GM23338 (cell line): ENCODE measurements at regions not wholly inside any gene's neighbourhood (a gene's known extent, or its start where the extent isn't known, plus 50 kb on each side); places are given as distances from the start of the nearest gene placed in this dataset.

Experiments used
- ATAC-seq: fragments of 200-7000 bp; cut with Tn5 transposase; 3 replicates; pipeline ENCODE4 v1.9.1; 2020
- DNase-seq: peaks from one replicate; pipeline ENCODE4 v3.0.0-alpha.2; 2015; ENCODE audit warnings: low spot score
- H2AFZ ChIP-seq: fragments of 200-600 bp; sonication (generic); 2 replicates; pipeline ENCODE4 v1.8.0; 2016; ENCODE audit warnings: antibody characterized with exemption, mild to moderate bottlenecking, moderate library complexity
- H3F3A ChIP-seq: fragments of 200-600 bp; sonication (generic); replicated peaks from 2 replicates; pipeline ENCODE4 v1.8.0; 2017; ENCODE audit warnings: antibody characterized with exemption, mixed run types, low read depth
- H3K27ac ChIP-seq: fragments of 200-600 bp; sonication (generic); 2 replicates; pipeline ENCODE4 v1.6.1; 2016; ENCODE audit warnings: low read depth
- H3K27me3 ChIP-seq: fragments of 200-600 bp; sonication (generic); 2 replicates; pipeline ENCODE4 v1.8.0; 2016; ENCODE audit warnings: mild to moderate bottlenecking, mixed run types, moderate library complexity; ENCODE audit not compliant: insufficient read depth
- H3K36me3 ChIP-seq: fragments of 200-600 bp; sonication (generic); 2 replicates; pipeline ENCODE4 v1.8.0; 2016; ENCODE audit warnings: mild to moderate bottlenecking; ENCODE audit not compliant: insufficient read depth
- H3K4me1 ChIP-seq: fragments of 200-600 bp; sonication (generic); 2 replicates; pipeline ENCODE4 v1.8.0; 2016; ENCODE audit warnings: mild to moderate bottlenecking, moderate library complexity; ENCODE audit not compliant: insufficient read depth
- H3K4me2 ChIP-seq: fragments of 200-600 bp; sonication (generic); 2 replicates; pipeline ENCODE4 v1.7.1; 2017; ENCODE audit warnings: mixed run types
- H3K4me3 ChIP-seq: fragments of 200-600 bp; sonication (generic); 2 replicates; pipeline ENCODE4 v1.6.1; 2016; ENCODE audit warnings: mixed run types
- H3K79me2 ChIP-seq: fragments of 200-600 bp; sonication (generic); replicated peaks from 2 replicates; pipeline ENCODE4 v1.8.0; 2017; ENCODE audit warnings: mild to moderate bottlenecking; ENCODE audit not compliant: insufficient read depth
- H3K9me2 ChIP-seq: fragments of 200-600 bp; sonication (generic); 2 replicates; pipeline ENCODE4 v1.8.0; 2017; ENCODE audit not compliant: insufficient read depth
- H4K20me1 ChIP-seq: fragments of 200-600 bp; sonication (generic); replicated peaks from 2 replicates; pipeline ENCODE4 v1.8.0; 2017; ENCODE audit warnings: mild to moderate bottlenecking; ENCODE audit not compliant: insufficient read depth
- H3K27ac Mint-ChIP-seq: 2 replicates; pipeline ENCODE4 v1.8.0; 2020; ENCODE audit warnings: inconsistent platforms, mild to moderate bottlenecking, moderate library complexity, mixed read lengths
- H3K27me3 Mint-ChIP-seq: 3 replicates; pipeline ENCODE4 v1.8.0; 2022; ENCODE audit warnings: low read depth, mild to moderate bottlenecking, moderate library complexity, mixed read lengths, inconsistent platforms; ENCODE audit not compliant: insufficient read depth, poor library complexity
- H3K36me3 Mint-ChIP-seq: 3 replicates; pipeline ENCODE4 v1.8.0; 2021; ENCODE audit warnings: low read depth, mild to moderate bottlenecking, inconsistent platforms, moderate library complexity, mixed read lengths
- H3K4me1 Mint-ChIP-seq: 3 replicates; pipeline ENCODE4 v1.8.0; 2020; ENCODE audit warnings: mild to moderate bottlenecking, inconsistent platforms, mixed read lengths
- H3K4me3 Mint-ChIP-seq: 3 replicates; pipeline ENCODE4 v1.8.0; 2021; ENCODE audit warnings: moderate library complexity, mild to moderate bottlenecking, inconsistent platforms, mixed read lengths
- H3K9me3 Mint-ChIP-seq: 3 replicates; pipeline ENCODE4 v1.8.0; 2020; ENCODE audit warnings: moderate library complexity, mild to moderate bottlenecking, inconsistent platforms, mixed read lengths
- CREB1 ChIP-seq: fragments of 250-450 bp; sonication (Bioruptor Pico); IDR thresholded peaks from 2 replicates; pipeline ENCODE4 v1.5.0; 2020; ENCODE audit warnings: low read depth, mild to moderate bottlenecking, moderate library complexity
- CTCF ChIP-seq, 2 experiments: fragments of 200-600 bp in 1 of 2; sonication (generic) in 1 of 2; conservative IDR thresholded peaks; 2 replicates each; pipeline versions ENCODE4 v1.5.1 to v1.6.1; 2016 to 2017; ENCODE audit warnings: antibody characterized with exemption in 2 of 2, low read depth in 2 of 2, mild to moderate bottlenecking in 2 of 2, moderate library complexity in 1 of 2
- EZH2 ChIP-seq: fragments of 200-600 bp; sonication (generic); IDR thresholded peaks from one replicate; pipeline ENCODE4 v1.8.0; 2017; ENCODE audit warnings: antibody characterized with exemption, mild to moderate bottlenecking, low read depth; ENCODE audit not compliant: unreplicated experiment
- EZH2phosphoT487 ChIP-seq: fragments of 200-600 bp; sonication (generic); IDR thresholded peaks from one replicate; pipeline ENCODE4 v1.8.1; 2018; ENCODE audit warnings: antibody characterized with exemption; ENCODE audit not compliant: unreplicated experiment
- JUNB ChIP-seq: IDR thresholded peaks from one replicate; pipeline ENCODE4 v1.6.1; 2016; ENCODE audit warnings: antibody characterized with exemption; ENCODE audit not compliant: unreplicated experiment
- NANOG ChIP-seq: IDR thresholded peaks from 2 replicates; pipeline ENCODE4 v1.6.1; 2016; ENCODE audit warnings: antibody characterized with exemption, borderline replicate concordance
- POLR2AphosphoS5 ChIP-seq: IDR thresholded peaks from 2 replicates; pipeline ENCODE4 v1.6.1; 2016; ENCODE audit warnings: antibody characterized with exemption, low read depth
- REST ChIP-seq: IDR thresholded peaks from one replicate; pipeline ENCODE4 v1.6.1; 2018; ENCODE audit warnings: antibody characterized with exemption; ENCODE audit not compliant: unreplicated experiment
- STAT1 ChIP-seq: IDR thresholded peaks from one replicate; pipeline ENCODE4 v1.6.1; 2016; ENCODE audit warnings: antibody characterized with exemption; ENCODE audit not compliant: unreplicated experiment
- ZNF114 ChIP-seq: fragments of 250-450 bp; sonication (Bioruptor Pico); IDR thresholded peaks from 2 replicates; pipeline ENCODE4 v1.5.0; 2020; ENCODE audit warnings: mild to moderate bottlenecking, moderate library complexity
- ZNF331 ChIP-seq: fragments of 250-450 bp; sonication (Bioruptor Pico); IDR thresholded peaks from 2 replicates; pipeline ENCODE4 v1.5.0; 2020; ENCODE audit warnings: low read depth, mild to moderate bottlenecking, moderate library complexity
- ZNF462 ChIP-seq: fragments of 250-450 bp; sonication (Bioruptor Pico); IDR thresholded peaks from 2 replicates; pipeline ENCODE4 v1.5.0; 2020; ENCODE audit warnings: mild to moderate bottlenecking, moderate library complexity
- TF ChIP-seq, protein P1 (sequence below): IDR thresholded peaks from 2 replicates; pipeline ENCODE4 v1.6.1; 2016; ENCODE audit warnings: antibody characterized with exemption

DNA sequence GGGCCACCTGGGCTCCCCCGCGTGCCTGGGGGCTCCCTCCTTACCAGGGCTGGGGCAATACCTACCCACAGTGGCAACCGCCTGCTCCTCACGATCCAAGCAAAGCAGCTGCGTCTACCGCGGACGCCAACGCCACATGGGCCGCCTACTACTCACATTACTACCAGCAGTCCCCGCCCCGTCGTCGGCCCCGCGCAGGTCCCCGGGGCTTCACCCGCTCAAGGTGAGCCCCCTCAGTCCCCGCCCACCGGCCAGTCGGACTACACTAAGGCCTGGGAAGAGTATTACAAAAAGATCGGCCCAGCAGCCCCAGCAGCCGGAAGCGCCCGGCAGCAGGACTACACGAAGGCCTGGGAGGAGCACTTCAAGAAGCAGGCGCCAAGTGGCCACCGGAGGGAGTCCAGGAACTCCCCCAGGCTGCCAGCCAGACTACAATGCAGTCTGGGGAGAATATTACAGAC lies 106.0 kb upstream of the MTAP start:
- Histone ChIP-seq H3K36me3 (no peaks in the 10 kb centered on the region), H3K4me3 (peak overlapping the region; percentile 44), H2AFZ (peak overlapping the region; percentile 95), H3F3A (no peaks in the 10 kb centered on the region), H3K4me2 (peak overlapping the region; percentile 65; the same call in 1 of the 2 replicates), H3K79me2 (no peaks in the 10 kb centered on the region), H3K9me2 (peaks cover 4% of the 10 kb centered on the region; the same call in 1 of the 2 replicates), H4K20me1 (no peaks in the 10 kb centered on the region), H3K27me3 (no peaks in the 10 kb centered on the region), H3K27ac (no peak overlapping the region), H3K4me1 (no peaks in the 10 kb centered on the region)
- TF ChIP-seq ZNF114 (CRISPR knock-in tag) (no peak), EZH2 (no peak), ZNF462 (CRISPR knock-in tag) (no peak), REST (no peak), STAT1 (no peak), ZNF331 (CRISPR knock-in tag) (no peak), NANOG (no peak), POLR2AphosphoS5 (peak; percentile 30; the same call in 1 of the 2 replicates), CREB1 (CRISPR knock-in tag) (no peak), EZH2phosphoT487 (no peak), JUNB (no peak), CTCF (conservative IDR thresholded peaks at IDR 0.05; ENCODE audit: low read depth in 2 of 2) (peak; percentile 43 to 57)
- TF ChIP-seq, protein P1, sequence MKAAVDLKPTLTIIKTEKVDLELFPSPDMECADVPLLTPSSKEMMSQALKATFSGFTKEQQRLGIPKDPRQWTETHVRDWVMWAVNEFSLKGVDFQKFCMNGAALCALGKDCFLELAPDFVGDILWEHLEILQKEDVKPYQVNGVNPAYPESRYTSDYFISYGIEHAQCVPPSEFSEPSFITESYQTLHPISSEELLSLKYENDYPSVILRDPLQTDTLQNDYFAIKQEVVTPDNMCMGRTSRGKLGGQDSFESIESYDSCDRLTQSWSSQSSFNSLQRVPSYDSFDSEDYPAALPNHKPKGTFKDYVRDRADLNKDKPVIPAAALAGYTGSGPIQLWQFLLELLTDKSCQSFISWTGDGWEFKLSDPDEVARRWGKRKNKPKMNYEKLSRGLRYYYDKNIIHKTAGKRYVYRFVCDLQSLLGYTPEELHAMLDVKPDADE: no peak
- H3K4me3 Mint-ChIP-seq: no peak overlapping the region
- peak; percentile 92 for DNase-seq
- no peaks in the 10 kb centered on the region for H3K4me1 Mint-ChIP-seq
- H3K36me3 Mint-ChIP-seq: peaks cover 3% of the 10 kb centered on the region; the same call in 2 of the 3 replicates
- H3K27me3 Mint-ChIP-seq: no peaks in the 10 kb centered on the region
- ATAC-seq: peak; percentile 98
- no peak overlapping the region for H3K27ac Mint-ChIP-seq
- H3K9me3 Mint-ChIP-seq: peaks cover 8% of the 10 kb centered on the region; the same call in 1 of the 3 replicates
